Upper lobe of left lung (tissue), 6 donors: ENCODE measurements at regions not wholly inside any gene's neighbourhood (a gene's known extent, or its start where the extent isn't known, plus 50 kb on each side); places are given as distances from the start of the nearest gene placed in this dataset.

Source experiments
- ATAC-seq, 2 donors: fragments of 200-7000 bp; cut with Tn5 transposase; one replicate each; pipeline ENCODE4 v1.9.1; 2022; ENCODE audit warnings: mild to moderate bottlenecking in 2 of 2, moderate library complexity in 2 of 2; ENCODE audit not compliant: low FRiP score in 2 of 2
- DNase-seq, 2 donors: peaks; one replicate each; pipeline ENCODE4 v3.0.0-alpha.2; 2019 to 2020
- H3K27ac ChIP-seq, 4 donors: fragments of 200-600 bp; sonication (generic); one replicate each; pipeline ENCODE4 v1.5.1; 2016 to 2019
- H3K27me3 ChIP-seq, 4 donors: fragments of 200-600 bp; sonication (generic); one replicate each; pipeline ENCODE4 v1.5.1; 2017 to 2019
- H3K36me3 ChIP-seq, 4 donors: fragments of 200-600 bp; sonication (generic); one replicate each; pipeline ENCODE4 v1.5.1; 2016 to 2019
- H3K4me1 ChIP-seq, 4 donors: fragments of 200-600 bp; sonication (generic); one replicate each; pipeline ENCODE4 v1.5.1; 2018 to 2019
- H3K4me3 ChIP-seq, 4 donors: fragments of 200-600 bp; sonication (generic); one replicate each; pipeline ENCODE4 v1.5.1; 2017 to 2019; ENCODE audit warnings: mild to moderate bottlenecking in 2 of 4, moderate library complexity in 1 of 4
- H3K9me3 ChIP-seq, 4 donors: fragments of 200-600 bp; sonication (generic); one replicate each; pipeline ENCODE4 v1.5.1; 2018 to 2019
- EP300 ChIP-seq, 4 donors: sonication (generic); formaldehyde crosslinking; IDR thresholded peaks; one replicate each; pipeline ENCODE4 v1.5.1; 2017; ENCODE audit warnings: antibody characterized with exemption in 4 of 4, control low read depth in 2 of 4
- POLR2A ChIP-seq, 4 donors: fragments of 450-650 bp; IDR thresholded peaks; one replicate each; pipeline ENCODE4 v1.5.1; 2016 to 2017; ENCODE audit warnings: antibody characterized with exemption in 4 of 4, mild to moderate bottlenecking in 2 of 4
- POLR2AphosphoS5 ChIP-seq, 2 donors: sonication (generic); formaldehyde crosslinking; IDR thresholded peaks; one replicate each; pipeline ENCODE4 v1.5.1; 2017; ENCODE audit warnings: antibody characterized with exemption in 2 of 2
- WGBS, 2 donors: methylation state at CpG; one replicate each; pipeline ENCODE4 v1.1.5; 2017 to 2018; 5-methylcytosine and 5-hydroxymethylcytosine counted together
- TF ChIP-seq, protein P1 (sequence below), 6 experiments: fragments of 450-650 bp in 4 of 6; fragments of 200-600 bp in 2 of 6; sonication (generic) in 2 of 6; IDR thresholded peaks; one replicate each; pipeline ENCODE4 v1.5.1; 2016 to 2019; ENCODE audit warnings: antibody characterized with exemption in 6 of 6
- donor health status: DM: no; HTN: no; CAD: no; lungs with moderate emphysema.
- donor health status: DM: no; HTN: yes; CAD: no; lungs with severe emphysema.

DNA sequence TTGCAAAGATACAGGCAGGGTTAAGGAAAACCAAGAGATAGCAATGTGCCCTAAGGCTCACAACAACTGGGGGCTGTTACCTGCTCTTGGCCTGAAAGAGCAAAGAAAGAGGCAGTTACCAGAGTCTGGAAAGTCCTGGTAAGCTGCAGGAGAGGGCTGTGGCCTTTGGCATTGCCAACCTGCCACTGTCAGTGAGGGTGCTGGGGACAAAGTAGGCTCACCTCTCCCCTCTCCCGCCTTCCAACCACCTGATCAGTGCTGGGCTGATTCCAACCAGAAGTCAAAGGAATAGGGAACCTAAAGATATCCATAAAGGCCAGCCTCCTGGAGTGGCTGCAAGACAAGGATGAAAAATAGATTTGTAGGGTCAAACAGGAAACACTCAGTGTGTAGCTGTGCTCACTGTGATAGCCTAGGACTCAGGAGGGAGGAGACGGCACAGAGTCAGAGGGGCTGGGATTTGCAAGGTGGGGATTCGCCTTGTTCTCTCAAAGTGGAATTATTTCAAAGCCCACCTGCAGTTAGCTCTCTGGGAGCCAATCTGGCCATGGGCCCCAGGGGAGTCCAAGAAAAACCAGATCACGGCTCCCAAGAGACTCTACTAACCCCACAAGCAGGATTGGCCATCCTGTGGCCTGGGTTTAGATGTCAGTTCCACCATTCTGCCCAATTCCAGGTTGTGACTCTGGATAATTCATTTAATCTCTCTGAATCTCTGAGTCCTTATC lies 204.0 kb upstream of the BCL6 start:
- no peak overlapping the region for H3K4me3 ChIP-seq
- no peaks in the 10 kb centered on the region for H3K36me3 ChIP-seq
- no peaks in the 10 kb centered on the region for H3K9me3 ChIP-seq
- ATAC-seq (no peak), DNase-seq (no peak)
- H3K27me3 ChIP-seq = no peaks in the 10 kb centered on the region
- 76 to 94% methylated on average over 4 of the region's 4 CpGs for WGBS, 2 donors
- H3K4me1 ChIP-seq = peaks cover 3 to 15% (median 9%) of the 10 kb centered on the region in 4 donors
- H3K27ac ChIP-seq = no peak overlapping the region
- TF ChIP-seq EP300 (IDR thresholded peaks at IDR 0.05) = no peak
- TF ChIP-seq, protein P1, sequence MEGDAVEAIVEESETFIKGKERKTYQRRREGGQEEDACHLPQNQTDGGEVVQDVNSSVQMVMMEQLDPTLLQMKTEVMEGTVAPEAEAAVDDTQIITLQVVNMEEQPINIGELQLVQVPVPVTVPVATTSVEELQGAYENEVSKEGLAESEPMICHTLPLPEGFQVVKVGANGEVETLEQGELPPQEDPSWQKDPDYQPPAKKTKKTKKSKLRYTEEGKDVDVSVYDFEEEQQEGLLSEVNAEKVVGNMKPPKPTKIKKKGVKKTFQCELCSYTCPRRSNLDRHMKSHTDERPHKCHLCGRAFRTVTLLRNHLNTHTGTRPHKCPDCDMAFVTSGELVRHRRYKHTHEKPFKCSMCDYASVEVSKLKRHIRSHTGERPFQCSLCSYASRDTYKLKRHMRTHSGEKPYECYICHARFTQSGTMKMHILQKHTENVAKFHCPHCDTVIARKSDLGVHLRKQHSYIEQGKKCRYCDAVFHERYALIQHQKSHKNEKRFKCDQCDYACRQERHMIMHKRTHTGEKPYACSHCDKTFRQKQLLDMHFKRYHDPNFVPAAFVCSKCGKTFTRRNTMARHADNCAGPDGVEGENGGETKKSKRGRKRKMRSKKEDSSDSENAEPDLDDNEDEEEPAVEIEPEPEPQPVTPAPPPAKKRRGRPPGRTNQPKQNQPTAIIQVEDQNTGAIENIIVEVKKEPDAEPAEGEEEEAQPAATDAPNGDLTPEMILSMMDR (IDR thresholded peaks at IDR 0.05) = no peak
- TF ChIP-seq POLR2A (IDR thresholded peaks at IDR 0.05) = no peak
- no peak for TF ChIP-seq POLR2AphosphoS5 (IDR thresholded peaks at IDR 0.05)

DNA sequence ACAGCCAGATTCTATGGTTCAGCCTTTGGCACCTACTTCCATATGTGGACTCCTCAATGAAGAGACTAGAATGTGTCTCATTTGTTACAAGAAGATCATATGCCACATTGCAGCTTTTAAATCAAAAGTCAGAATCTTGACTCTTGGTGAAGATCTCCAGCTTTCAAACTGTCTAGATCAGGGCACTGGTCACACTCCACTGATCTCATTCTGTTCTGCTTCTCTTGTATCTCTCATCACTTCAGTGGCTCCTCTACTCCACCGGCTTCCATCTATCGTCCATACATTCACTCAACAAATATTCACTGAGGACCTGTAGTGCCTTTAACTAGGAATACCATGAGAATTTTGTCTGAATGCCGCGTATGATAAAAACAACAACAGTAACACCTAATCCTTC lies 203.3 kb upstream of the LPP start:
- Histone ChIP-seq H3K9me3 (no peaks in the 10 kb centered on the region), H3K4me1 (peaks cover 9 to 23% (median 16%) of the 10 kb centered on the region in 4 donors), H3K27me3 (no peaks in the 10 kb centered on the region), H3K4me3 (no peak overlapping the region), H3K36me3 (no peaks in the 10 kb centered on the region), H3K27ac (no peak overlapping the region)
- ATAC-seq (no peak), DNase-seq (no peak)
- 84 to 97% methylated on average over 4 of the region's 4 CpGs for WGBS, 2 donors
- TF ChIP-seq, protein P1 (IDR thresholded peaks at IDR 0.05) = no peak
- TF ChIP-seq EP300 (IDR thresholded peaks at IDR 0.05) (no peak), POLR2A (IDR thresholded peaks at IDR 0.05) (no peak), POLR2AphosphoS5 (IDR thresholded peaks at IDR 0.05) (no peak)

DNA sequence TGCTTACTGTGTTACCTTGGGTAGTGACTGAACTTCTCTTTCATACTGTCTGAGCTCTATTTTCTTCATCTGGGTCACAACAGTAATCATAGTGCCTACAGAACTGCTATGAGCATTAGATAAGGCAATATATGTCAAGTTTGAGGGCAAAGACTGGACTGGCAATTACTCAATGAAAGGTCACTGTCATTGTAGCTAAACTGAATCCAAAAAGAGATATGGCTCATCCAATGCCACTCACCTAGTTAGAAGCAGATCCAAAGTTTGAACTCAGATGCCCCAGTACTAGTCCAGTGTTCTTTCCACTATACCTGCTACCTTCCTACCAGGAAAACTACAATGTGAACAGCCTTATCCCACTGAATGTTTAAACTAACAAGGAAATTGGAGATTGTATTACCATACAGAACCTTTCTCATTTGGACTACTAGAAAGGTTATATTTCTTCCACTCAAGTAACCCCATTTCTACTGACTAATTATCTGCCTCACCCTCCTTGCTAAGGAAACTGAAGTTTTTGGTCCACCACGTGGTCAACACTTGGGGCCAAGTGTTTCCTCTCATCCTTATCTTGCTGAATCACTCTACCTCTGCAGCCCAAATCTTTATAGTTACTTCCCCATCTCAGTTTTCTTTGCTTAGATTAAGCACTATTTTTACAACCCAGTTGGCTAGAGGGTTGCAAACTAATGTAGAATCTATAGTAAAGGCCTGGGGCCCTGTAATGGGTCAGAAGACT lies 202.3 kb upstream of the LPP start:
- ATAC-seq (no peak), DNase-seq (peak in 1 of 2 donors; percentile 47)
- Histone ChIP-seq H3K4me1 (peaks cover 9 to 25% (median 19%) of the 10 kb centered on the region in 4 donors), H3K36me3 (no peaks in the 10 kb centered on the region), H3K27me3 (no peaks in the 10 kb centered on the region), H3K27ac (peak overlapping the region in 2 of 4 donors; percentile 22 to 52), H3K4me3 (no peak overlapping the region), H3K9me3 (no peaks in the 10 kb centered on the region)
- WGBS, 2 donors = 12 to 17% methylated on average over 1 of the region's 1 CpG
- TF ChIP-seq, protein P1 (IDR thresholded peaks at IDR 0.05) = no peak
- TF ChIP-seq POLR2A (IDR thresholded peaks at IDR 0.05) (no peak), EP300 (IDR thresholded peaks at IDR 0.05) (no peak), POLR2AphosphoS5 (IDR thresholded peaks at IDR 0.05) (no peak)

DNA sequence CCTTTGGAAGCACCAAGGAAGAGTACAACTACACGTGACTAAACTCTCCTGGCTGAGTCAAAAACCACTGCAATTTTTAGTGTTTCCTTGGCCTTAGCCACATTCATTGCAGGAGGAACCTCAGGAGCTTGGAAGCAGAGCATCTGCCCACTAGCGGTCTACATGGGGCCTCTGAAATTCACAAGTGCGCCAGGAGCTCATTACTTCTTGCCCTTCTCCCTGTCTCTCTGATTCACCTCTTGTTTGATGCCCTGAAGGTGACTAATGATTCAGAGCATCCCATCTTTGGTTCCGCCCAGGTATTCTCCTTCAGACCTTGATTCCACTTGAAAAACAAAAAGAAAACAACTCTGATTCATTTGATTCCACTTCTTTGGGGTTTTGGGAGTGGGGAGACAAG lies 201.1 kb upstream of the LPP start:
- Histone ChIP-seq H3K27me3 (no peaks in the 10 kb centered on the region), H3K9me3 (no peaks in the 10 kb centered on the region), H3K36me3 (no peaks in the 10 kb centered on the region), H3K4me3 (no peak overlapping the region), H3K27ac (no peak overlapping the region), H3K4me1 (peaks cover 14 to 32% (median 17%) of the 10 kb centered on the region in 4 donors)
- TF ChIP-seq POLR2A (IDR thresholded peaks at IDR 0.05) (no peak), EP300 (IDR thresholded peaks at IDR 0.05) (no peak), POLR2AphosphoS5 (IDR thresholded peaks at IDR 0.05) (no peak)
- TF ChIP-seq, protein P1 (IDR thresholded peaks at IDR 0.05) = no peak
- 90 to 96% methylated on average over 4 of the region's 4 CpGs for WGBS, 2 donors
- DNase-seq (no peak), ATAC-seq (no peak)
